Naive thymus-derived CD8-positive, alpha-beta T cell (primary cell): ENCODE measurements at regions not wholly inside any gene's neighbourhood (a gene's known extent, or its start where the extent isn't known, plus 50 kb on each side); places are given as distances from the start of the nearest gene placed in this dataset.
"Not testable (repeated sequence)": the region's sequence is repeated elsewhere in the genome, so short reads cannot be mapped to it uniquely, and the experiment has no call there.

ENCODE experiments used
- ATAC-seq, 2 donors: fragments of 150-1000 bp; cut with Tn5 transposase in 1 of 2; sonication (Bioruptor Pico), chemical (Tn5 transposase) in 1 of 2; 1 replicate in 1 of 2; 2 replicates in 1 of 2; pipeline ENCODE4 v1.10.0; 2021; ENCODE audit warnings: mild to moderate bottlenecking in 2 of 2, moderate library complexity in 2 of 2
- POLR2A ChIA-PET: fragments of 350-600 bp; sonication (Branson Sonifier 250); formaldehyde crosslinking; loops from one replicate; lab custom pipeline; 2021; ENCODE audit warnings: antibody characterized with exemption; lab: Charles Lee
- DNase-seq, 10 donors: peaks; one replicate each; pipeline versions ENCODE4 v3.0.0 to v3.0.0-alpha.2; 2020 to 2022
- H3K27ac Mint-ChIP-seq, 10 donors: one replicate each; pipeline ENCODE4 v1.8.0; 2020 to 2022; ENCODE audit warnings: mild to moderate bottlenecking in 10 of 10, mixed read lengths in 10 of 10, moderate library complexity in 4 of 10, inconsistent platforms in 1 of 10
- H3K27me3 Mint-ChIP-seq, 5 donors: one replicate each; pipeline ENCODE4 v1.8.0; 2021 to 2022; ENCODE audit warnings: mixed read lengths in 5 of 5
- H3K36me3 Mint-ChIP-seq, 3 donors: one replicate each; pipeline ENCODE4 v1.8.0; 2020 to 2022; ENCODE audit warnings: mixed read lengths in 3 of 3, mild to moderate bottlenecking in 2 of 3, inconsistent platforms in 1 of 3
- H3K4me1 Mint-ChIP-seq, 4 donors: one replicate each; pipeline ENCODE4 v1.8.0; 2021 to 2022; ENCODE audit warnings: mixed read lengths in 4 of 4
- H3K4me3 Mint-ChIP-seq, 10 donors: one replicate each; pipeline ENCODE4 v1.8.0; 2020 to 2022; ENCODE audit warnings: mild to moderate bottlenecking in 10 of 10, mixed read lengths in 10 of 10, moderate library complexity in 6 of 10, inconsistent platforms in 1 of 10
- H3K9me3 Mint-ChIP-seq, 9 donors: one replicate each; pipeline ENCODE4 v1.8.0; 2020 to 2022; ENCODE audit warnings: mixed read lengths in 9 of 9, mild to moderate bottlenecking in 3 of 9, inconsistent platforms in 1 of 9, moderate library complexity in 1 of 9

DNA sequence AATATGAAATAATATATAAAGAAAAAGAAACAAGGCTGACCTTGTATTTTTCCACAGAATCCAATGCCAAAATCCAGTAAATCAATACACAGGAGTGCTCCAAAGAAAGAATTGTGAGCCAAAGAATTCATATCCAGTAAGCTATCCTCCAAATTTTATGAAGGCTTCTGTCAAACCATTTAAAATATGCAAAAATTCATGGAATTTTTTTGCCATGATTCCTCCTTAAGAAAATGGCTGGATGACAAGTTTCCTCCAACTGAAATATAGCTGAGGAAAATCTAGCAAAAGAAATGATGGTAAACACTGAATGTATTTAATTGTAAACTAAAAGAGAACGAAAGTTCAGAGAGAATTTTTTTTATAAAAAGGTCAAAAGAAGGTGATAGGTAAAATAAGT, 290.3 kb downstream of the UBE3D start:
- Mint-ChIP-seq H3K4me3 (no peak overlapping the region), H3K27me3 (peaks cover 0 to 7% (median 3%) of the 10 kb centered on the region in 5 donors), H3K9me3 (no peaks in the 10 kb centered on the region), H3K4me1 (no peaks in the 10 kb centered on the region), H3K36me3 (no peaks in the 10 kb centered on the region), H3K27ac (no peak overlapping the region)
- POLR2A ChIA-PET = no interaction called here
- ATAC-seq (no peak), DNase-seq (no peak)

DNA sequence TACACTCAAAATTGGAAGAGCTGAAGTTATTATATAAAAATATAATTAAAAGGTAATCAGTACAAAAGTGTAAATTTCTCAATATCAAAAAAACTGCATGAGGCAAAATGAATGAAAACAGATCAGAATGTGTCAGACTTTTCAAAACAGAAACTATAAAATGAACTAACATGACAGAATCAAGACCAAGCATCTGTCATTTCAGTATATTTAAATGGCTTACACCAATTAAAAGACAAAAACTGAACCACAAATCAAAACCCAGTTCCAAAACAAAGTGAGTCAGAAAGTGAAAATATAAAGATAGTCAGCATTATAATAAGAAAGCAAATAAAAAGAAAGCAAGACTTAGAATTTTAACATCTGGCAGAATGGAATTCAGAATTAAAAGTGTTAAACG, 289.7 kb downstream of the UBE3D start:
- ATAC-seq = no peak
- Mint-ChIP-seq H3K9me3 (no peaks in the 10 kb centered on the region), H3K27me3 (peaks cover 0 to 9% (median 3%) of the 10 kb centered on the region in 5 donors), H3K27ac (no peak overlapping the region), H3K4me3 (no peak overlapping the region), H3K4me1 (no peaks in the 10 kb centered on the region), H3K36me3 (no peaks in the 10 kb centered on the region)
- no peak for DNase-seq
- POLR2A ChIA-PET = no interaction called here

DNA sequence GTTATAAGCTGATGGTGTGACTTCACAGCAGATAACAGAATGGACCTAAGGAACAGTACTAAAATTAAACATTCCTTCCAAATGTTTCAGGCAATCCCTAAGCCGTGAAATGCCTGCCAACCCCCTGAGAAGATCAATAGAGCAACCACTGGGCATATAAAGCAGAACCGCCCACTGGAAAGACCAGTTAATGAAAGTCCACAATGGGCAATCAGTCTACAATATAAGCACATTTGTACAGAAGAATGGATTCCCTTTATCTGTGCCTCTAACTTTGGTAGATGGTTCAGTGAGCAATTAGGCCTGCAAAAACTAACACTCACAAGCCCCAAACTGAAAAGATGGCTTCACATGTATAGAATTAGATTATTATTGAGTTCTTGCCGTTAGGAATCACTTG, 286.6 kb downstream of the UBE3D start:
- Mint-ChIP-seq H3K27me3 (peaks cover 0 to 14% (median 3%) of the 10 kb centered on the region in 5 donors), H3K36me3 (no peaks in the 10 kb centered on the region), H3K4me3 (no peak overlapping the region), H3K9me3 (peaks cover 0 to 2% (median 0%) of the 10 kb centered on the region in 9 donors), H3K27ac (no peak overlapping the region), H3K4me1 (no peaks in the 10 kb centered on the region)
- no peak for ATAC-seq
- POLR2A ChIA-PET = no interaction called here
- DNase-seq = no peak

DNA sequence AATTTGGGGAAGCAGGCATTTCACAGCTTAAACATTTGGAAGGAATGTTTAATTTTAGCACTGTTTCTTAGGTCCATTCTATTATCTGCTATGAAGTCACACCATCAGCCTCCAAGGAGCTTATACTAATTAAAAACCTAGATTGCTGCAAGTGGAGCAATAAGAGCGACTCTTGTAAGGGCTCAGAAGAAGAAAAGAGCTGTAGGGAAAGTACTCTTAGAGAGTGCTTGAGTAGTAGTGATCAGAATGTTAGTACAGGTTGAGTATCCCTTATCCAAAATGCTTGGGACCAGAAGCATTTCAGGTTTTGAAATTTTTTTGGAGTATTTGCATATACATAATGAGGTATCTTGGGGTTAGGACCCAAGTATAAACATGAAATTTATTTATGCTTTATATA, 285.3 kb downstream of the UBE3D start:
- Mint-ChIP-seq H3K4me1 (no peaks in the 10 kb centered on the region), H3K36me3 (no peaks in the 10 kb centered on the region), H3K27ac (no peak overlapping the region), H3K4me3 (no peak overlapping the region), H3K27me3 (peaks cover 0 to 15% (median 3%) of the 10 kb centered on the region in 5 donors), H3K9me3 (peaks cover 0 to 2% (median 0%) of the 10 kb centered on the region in 9 donors)
- no peak for ATAC-seq
- DNase-seq = no peak
- POLR2A ChIA-PET = no interaction called here

DNA sequence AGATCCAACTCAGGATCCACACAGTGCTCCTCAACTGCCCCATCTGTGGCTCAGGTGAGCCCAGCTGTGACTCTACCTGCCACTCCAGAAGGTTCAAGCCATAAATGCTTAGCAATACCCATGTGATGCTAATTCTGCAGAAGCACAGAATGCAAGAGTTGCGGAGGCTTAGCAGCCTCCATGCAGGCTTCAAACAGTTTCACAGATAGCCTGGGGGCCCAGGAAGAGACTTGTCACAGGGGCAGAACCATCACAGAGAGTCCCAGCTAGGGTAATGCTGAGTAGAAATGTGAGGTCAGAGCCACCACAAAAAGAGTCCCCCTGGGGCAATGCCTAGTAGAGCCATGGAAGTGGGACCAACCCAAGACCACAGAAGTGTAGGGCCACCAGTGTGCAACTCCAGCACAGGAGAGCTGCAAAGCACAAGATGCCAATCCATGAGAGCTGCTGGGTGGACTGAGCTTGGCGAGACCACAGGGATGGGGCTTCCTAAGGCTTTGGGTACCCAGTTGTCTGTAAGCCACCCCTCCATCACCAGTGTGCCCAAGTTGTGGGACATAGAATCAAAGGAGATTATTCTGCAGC, 283.9 kb downstream of the UBE3D start:
- Mint-ChIP-seq H3K27ac (no peak overlapping the region), H3K4me1 (no peaks in the 10 kb centered on the region), H3K4me3 (no peak overlapping the region), H3K27me3 (peaks cover 0 to 19% (median 3%) of the 10 kb centered on the region in 5 donors), H3K9me3 (peaks cover 0 to 4% (median 0%) of the 10 kb centered on the region in 9 donors), H3K36me3 (no peaks in the 10 kb centered on the region)
- DNase-seq (no peak), ATAC-seq (no peak)
- POLR2A ChIA-PET = no interaction called here

DNA sequence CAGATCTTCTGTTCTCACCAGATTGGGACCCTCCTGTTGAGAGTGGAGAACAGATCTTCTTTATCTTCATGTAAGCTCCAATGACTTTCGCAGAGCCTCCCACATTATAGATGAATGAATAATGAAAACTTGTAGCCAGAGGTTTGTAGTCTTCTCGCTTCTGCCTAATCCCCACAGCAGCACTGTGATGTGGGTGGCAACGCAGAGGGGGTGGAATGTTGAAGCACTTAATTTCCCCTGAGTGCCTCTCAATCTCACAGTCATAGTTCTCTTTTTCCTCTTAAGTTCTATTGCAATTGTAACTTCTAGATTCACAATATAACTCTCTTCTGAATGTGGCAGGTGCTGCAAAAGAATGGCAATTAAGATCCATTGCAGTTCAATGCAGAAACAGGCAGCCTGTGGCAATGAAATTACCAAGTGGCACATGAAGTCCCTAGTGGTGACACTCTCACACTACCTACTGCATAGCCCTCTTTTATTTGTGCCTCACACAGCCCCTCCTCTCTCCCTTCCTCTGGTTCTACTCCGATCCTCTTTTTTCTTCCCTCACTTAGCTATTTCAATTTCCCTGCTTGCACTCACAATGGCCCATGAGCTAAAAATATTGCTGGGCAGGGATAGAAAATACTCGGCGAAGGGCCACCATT, 281.9 kb downstream of the UBE3D start:
- Mint-ChIP-seq H3K36me3 (no peaks in the 10 kb centered on the region), H3K9me3 (peaks cover 0 to 6% (median under 1%) of the 10 kb centered on the region in 9 donors), H3K4me3 (no peak overlapping the region), H3K4me1 (no peaks in the 10 kb centered on the region), H3K27me3 (peaks cover 0 to 23% (median 3%) of the 10 kb centered on the region in 5 donors), H3K27ac (no peak overlapping the region)
- ATAC-seq (no peak), DNase-seq (no peak)
- POLR2A ChIA-PET = no interaction called here

DNA sequence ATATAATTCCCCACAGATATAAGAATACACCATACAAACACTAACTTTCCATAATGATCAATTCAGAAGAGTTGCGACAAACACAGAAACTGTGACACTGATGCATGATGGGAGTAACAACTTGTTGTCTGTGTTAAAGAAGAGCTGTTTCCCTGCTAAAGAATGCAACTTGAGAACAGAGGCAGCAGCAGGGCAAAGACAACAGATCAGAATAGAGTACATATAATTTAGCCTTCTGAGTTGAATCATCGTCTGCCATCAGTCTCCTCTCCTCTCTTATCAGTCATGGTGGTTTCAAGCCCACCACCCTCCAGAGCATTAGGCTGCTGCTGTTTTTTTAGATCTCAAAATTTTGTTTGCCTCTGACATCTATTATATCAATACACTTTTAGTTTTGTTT, 280.4 kb downstream of the UBE3D start:
- Mint-ChIP-seq H3K4me3 (no peak overlapping the region), H3K4me1 (no peaks in the 10 kb centered on the region), H3K9me3 (peaks cover 0 to 17% (median 4%) of the 10 kb centered on the region in 9 donors), H3K36me3 (no peaks in the 10 kb centered on the region), H3K27ac (no peak overlapping the region), H3K27me3 (peaks cover 0 to 27% (median 3%) of the 10 kb centered on the region in 5 donors)
- POLR2A ChIA-PET = no interaction called here
- ATAC-seq (no peak), DNase-seq (no peak)

DNA sequence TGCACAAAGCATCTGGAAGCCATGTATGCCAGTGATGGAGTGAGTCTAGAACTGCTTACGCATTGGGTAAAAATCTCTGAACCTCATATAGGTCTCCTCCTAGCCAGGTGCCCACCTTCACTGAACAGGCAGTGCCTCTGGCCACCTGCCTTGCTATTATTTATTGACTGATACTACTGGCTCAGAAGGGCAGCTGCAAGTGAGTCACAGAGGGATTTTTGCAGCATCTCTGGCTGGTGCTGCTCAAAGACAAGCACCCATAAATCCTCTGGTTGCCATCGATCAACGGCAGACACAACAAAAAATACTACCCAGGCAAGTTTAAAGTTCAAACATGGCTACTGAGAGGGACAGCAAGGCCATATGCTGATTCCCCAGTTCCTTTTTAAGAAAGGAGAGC, 279.4 kb downstream of the UBE3D start:
- no peak for ATAC-seq
- POLR2A ChIA-PET = no interaction called here
- no peaks in the 10 kb centered on the region for H3K4me1 Mint-ChIP-seq
- peaks cover 0 to 27% (median 3%) of the 10 kb centered on the region in 5 donors for H3K27me3 Mint-ChIP-seq
- no peak overlapping the region for H3K27ac Mint-ChIP-seq
- no peaks in the 10 kb centered on the region for H3K36me3 Mint-ChIP-seq
- DNase-seq = no peak
- no peak overlapping the region for H3K4me3 Mint-ChIP-seq
- peaks cover 0 to 22% (median 7%) of the 10 kb centered on the region in 9 donors for H3K9me3 Mint-ChIP-seq

DNA sequence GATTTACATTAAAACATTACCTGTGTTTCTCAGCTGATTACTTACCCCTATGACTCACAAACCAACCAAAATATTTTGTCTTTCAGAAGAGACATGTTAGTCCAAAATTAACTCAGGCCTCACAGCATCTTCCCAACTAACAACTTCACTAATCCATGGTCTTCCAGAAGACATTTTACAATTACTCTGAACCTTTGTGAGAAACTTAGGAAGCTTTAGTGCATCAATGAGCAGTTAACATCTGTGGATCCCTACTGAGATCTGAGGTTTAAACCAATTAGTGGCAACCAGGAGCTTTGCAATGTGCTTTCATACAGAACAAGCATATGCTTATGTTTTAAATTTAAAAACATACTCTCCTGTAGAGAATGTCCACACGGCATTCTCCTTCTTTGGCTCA, 269.7 kb downstream of the UBE3D start:
- H3K4me3 Mint-ChIP-seq = no peak overlapping the region
- no peaks in the 10 kb centered on the region for H3K27me3 Mint-ChIP-seq
- no peaks in the 10 kb centered on the region for H3K36me3 Mint-ChIP-seq
- DNase-seq (no peak), ATAC-seq (no peak)
- peaks cover under 1 to 25% (median 14%) of the 10 kb centered on the region in 9 donors for H3K9me3 Mint-ChIP-seq
- no peaks in the 10 kb centered on the region for H3K4me1 Mint-ChIP-seq
- H3K27ac Mint-ChIP-seq = no peak overlapping the region
- POLR2A ChIA-PET = no interaction called here

DNA sequence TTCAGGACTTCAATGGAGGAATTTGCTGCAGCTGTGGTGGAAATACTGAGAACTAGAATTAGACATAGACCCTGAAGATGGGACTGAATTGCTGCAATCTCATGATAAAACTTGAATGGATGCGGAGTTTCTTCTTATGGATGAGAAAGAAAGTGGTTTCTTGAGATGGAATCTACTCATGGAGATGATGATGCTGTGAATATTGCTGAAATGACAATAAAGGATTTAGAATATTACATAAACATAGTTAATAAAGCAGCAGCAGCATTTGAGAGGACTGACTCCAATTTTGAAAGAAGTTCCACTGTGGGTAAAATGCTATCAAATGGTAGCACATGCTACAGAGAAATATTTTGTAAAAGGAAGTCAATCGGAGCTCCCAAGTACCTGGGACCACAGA, 264.6 kb downstream of the UBE3D start:
- H3K4me3 Mint-ChIP-seq = no peak overlapping the region
- DNase-seq = no peak
- POLR2A ChIA-PET = no interaction called here
- peaks cover 3 to 39% (median 26%) of the 10 kb centered on the region in 9 donors for H3K9me3 Mint-ChIP-seq
- H3K27me3 Mint-ChIP-seq = peaks cover 0 to 1% (median 0%) of the 10 kb centered on the region in 5 donors
- H3K36me3 Mint-ChIP-seq = no peaks in the 10 kb centered on the region
- no peaks in the 10 kb centered on the region for H3K4me1 Mint-ChIP-seq
- no peak for ATAC-seq
- H3K27ac Mint-ChIP-seq = no peak overlapping the region

DNA sequence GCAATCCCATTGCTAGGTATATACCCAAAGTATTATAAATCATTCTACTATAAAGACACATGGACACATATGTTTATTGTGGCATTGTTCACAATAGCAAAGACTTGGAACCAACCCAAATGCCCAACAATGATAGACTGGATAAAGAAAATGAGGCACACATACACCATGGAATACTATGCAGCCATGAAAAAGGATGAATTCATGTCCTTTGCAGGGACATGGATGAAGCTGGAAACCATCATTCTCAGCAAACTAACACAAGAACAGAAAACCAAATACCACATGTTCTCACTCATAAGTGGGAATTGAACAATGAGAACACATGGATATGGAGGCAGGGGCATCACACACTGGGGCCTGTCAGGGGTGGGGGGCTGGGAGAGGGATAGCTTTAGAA, 249.4 kb downstream of the UBE3D start:
- DNase-seq, H3K27ac Mint-ChIP-seq, POLR2A ChIA-PET, H3K27me3 Mint-ChIP-seq, ATAC-seq, H3K36me3 Mint-ChIP-seq, H3K4me3 Mint-ChIP-seq, H3K4me1 Mint-ChIP-seq, H3K9me3 Mint-ChIP-seq: not testable (repeated sequence)

DNA sequence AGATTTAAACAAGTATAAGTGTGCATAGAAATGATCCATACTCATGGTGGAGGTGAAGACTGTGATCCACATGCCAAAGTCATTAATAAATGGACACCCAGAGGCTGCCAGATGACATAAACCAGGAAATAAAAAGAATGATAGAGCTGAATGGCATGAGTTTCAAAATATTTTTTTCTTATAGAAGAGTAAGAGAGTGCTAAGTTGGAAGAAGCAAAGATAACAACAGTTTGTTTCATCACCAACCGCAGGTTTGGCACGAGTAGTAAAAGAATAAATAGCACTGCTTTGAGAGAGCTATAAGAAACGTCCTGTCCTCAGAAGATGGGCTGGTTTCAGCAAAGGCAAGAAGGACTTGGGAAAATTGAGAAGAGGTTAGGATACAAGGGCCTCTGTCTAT, 246.9 kb downstream of the UBE3D start:
- Mint-ChIP-seq H3K27me3 (peaks cover 0 to 5% (median 1%) of the 10 kb centered on the region in 5 donors), H3K4me1 (no peaks in the 10 kb centered on the region), H3K27ac (no peak overlapping the region), H3K4me3 (no peak overlapping the region), H3K9me3 (peaks cover 0 to 7% (median 0%) of the 10 kb centered on the region in 9 donors), H3K36me3 (no peaks in the 10 kb centered on the region)
- POLR2A ChIA-PET = no interaction called here
- no peak for ATAC-seq
- DNase-seq = no peak

DNA sequence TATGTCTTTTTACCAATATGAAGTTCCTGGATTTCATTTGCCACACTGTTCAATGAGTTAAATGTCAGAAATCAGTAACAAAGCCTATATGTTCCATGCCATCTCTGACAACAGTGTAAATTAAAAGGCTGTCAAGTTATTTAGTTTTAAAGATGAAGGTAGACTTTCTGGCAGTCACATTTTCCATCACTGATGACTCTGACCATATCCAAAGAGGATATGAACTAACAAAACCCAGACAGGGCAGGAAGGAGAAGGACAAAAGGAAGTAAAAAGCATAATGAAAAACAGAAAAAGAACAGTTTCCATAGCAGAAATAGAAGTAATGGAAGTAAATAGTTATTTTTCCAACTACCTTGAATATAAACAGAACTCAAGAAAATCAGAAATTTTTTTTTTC, 242.3 kb downstream of the UBE3D start:
- H3K4me1 Mint-ChIP-seq = no peaks in the 10 kb centered on the region

DNA sequence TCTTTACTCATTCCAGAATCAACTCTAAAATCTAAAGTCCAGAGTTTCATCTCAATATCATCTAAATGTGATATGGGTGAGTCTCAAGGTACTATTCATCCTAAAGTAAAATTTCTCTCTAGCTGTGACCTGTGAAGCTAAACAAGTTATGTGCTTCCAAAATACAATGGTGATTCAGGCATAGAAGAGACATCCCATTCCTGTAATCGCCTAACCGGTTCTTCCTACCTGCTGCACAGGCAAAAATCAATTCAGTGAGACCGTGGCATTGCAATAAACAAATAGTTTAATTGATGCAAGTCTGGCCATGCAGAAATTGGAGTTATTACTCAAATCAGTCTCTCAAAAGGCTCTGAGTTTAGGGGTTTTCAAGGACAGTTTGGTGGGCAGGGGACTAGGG, 232.8 kb downstream of the UBE3D start:
- DNase-seq (no peak), ATAC-seq (no peak)
- H3K27ac Mint-ChIP-seq = no peak overlapping the region
- H3K27me3 Mint-ChIP-seq = peaks cover 0 to 11% (median 6%) of the 10 kb centered on the region in 5 donors
- POLR2A ChIA-PET = no interaction called here
- no peaks in the 10 kb centered on the region for H3K4me1 Mint-ChIP-seq
- H3K4me3 Mint-ChIP-seq = no peak overlapping the region
- no peaks in the 10 kb centered on the region for H3K36me3 Mint-ChIP-seq
- H3K9me3 Mint-ChIP-seq = peaks cover 0 to 3% (median 0%) of the 10 kb centered on the region in 9 donors

More for the DNA sequence above, 242.3 kb downstream of the UBE3D start:
- Mint-ChIP-seq H3K4me3 (no peak overlapping the region), H3K36me3 (no peaks in the 10 kb centered on the region), H3K27me3 (peaks cover 0 to 4% (median 0%) of the 10 kb centered on the region in 5 donors), H3K9me3 (no peaks in the 10 kb centered on the region), H3K27ac (no peak overlapping the region)
- DNase-seq (no peak), ATAC-seq (no peak)
- POLR2A ChIA-PET = no interaction called here
